DMS114 treated with DMSO at 0.1 percent for 48 hours (cell line): ENCODE measurements at regions not wholly inside any gene's neighbourhood (a gene's known extent, or its start where the extent isn't known, plus 50 kb on each side); places are given as distances from the start of the nearest gene placed in this dataset.
"Not testable (repeated sequence)": the region's sequence is repeated elsewhere in the genome, so short reads cannot be mapped to it uniquely, and the experiment has no call there.

ENCODE experiments used
- DNase-seq: peaks from one replicate; lab custom pipeline; 2025; ENCODE audit not compliant: unreplicated experiment; lab: John Stamatoyannopoulos, UW

DNA sequence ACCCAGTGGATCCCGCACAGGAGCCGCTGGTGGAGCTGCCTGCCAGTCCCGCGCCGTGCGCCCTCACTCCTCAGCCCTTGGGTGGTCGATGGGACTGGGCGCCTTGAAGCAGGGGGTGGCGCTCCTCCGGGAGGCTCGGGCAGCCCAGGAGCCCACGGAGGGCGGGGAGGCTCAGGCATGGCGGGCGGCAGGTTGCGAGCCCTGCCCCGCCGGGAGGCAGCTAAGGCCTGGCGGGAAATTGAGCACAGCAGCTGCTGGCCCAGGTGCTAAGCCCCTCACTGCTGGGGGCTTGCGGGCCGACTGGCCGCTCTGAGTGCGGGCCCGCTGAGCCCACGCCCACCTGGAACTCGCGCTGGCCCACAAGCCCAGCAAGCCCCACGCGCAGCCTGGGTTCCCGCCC is 127.1 kb upstream of the TMEM164 start:
- no peak for DNase-seq

DNA sequence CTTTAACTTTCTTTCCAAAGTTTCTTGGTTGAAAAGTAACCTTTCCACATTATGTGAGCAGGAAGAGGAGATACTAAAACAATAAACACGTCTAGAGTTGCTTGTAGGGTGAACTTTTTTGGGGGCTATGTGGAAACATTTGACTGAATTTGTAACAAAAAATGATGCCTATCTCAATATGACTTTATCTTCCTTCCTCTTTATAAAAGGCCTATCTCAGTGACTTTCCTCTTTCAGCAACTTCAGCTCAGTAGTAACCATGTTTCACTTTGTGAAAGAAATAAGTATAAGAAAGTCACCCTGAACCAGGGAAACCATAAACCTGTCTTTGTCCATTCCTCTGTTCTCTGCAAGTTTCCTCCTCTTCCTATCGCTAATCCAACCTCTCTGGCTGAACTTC is 124.7 kb upstream of the TMEM164 start:
- no peak for DNase-seq

DNA sequence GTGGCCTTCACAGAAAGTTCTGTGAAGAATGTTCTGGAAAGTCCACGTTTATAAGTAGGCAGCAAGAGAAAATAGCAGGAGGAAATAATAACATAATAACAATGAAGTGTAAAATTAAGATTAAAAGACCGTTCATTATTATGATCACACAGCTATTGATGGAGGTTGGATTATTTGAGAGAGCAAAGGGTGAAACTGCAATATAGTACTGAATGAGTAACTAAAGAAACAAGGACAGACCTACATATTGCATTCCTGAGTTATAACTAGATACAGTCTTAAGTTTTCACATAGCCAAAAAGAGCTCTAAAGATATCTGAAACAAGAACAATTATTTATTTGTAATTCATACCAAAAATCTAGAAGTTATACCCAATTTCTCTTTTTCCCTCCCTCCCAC is 122.9 kb upstream of the TMEM164 start:
- DNase-seq = no peak

DNA sequence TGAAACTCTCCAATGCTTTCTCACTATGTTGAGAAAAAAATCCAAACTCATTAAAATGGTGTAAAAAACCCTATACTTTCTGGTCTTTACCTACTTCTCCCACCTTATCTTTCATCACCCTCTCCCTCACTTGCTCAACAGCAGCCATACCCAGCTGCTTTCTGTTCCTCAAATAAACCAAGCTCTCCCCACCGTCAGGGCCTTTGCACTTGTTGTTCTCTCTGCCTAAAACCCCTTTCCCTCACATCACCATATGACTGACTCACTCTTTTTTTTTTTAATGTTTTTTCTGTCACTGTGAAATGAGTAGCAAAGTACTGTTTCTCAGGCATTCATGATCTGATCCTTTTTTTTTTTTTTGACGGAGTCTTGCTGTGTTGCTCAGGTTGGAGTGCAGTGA is 122.3 kb upstream of the TMEM164 start:
- DNase-seq = no peak

DNA sequence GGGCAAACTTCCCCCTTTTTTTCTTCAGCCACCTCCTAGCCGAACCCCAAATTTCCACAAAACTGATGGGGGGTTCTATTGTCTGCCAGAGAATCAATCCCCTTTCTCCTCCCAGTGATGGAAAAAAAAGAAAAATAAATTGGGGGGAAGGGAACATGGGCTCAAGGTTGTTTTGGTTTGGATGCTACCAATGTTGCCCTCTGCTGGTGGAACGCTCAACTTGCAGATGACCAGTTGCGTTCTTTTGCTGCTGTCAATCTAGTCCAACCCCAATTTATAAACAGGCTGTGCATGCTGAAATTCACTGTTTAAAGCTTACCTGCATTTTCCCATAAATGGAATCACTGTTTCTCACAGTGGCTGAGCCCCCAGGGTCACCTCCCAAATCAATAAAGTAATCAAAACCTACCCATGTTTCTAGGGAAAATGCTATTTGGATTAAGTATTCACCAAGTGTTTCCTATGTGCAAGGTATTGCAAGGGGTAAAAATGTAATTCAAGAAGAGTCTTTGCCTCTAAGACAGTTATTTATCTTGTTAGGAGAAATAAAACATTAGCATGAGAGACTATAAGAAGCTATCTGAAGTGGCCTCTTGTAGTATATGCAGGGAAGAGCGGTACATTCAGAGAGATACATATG is 116.7 kb upstream of the TMEM164 start:
- peak; percentile 27 for DNase-seq

DNA sequence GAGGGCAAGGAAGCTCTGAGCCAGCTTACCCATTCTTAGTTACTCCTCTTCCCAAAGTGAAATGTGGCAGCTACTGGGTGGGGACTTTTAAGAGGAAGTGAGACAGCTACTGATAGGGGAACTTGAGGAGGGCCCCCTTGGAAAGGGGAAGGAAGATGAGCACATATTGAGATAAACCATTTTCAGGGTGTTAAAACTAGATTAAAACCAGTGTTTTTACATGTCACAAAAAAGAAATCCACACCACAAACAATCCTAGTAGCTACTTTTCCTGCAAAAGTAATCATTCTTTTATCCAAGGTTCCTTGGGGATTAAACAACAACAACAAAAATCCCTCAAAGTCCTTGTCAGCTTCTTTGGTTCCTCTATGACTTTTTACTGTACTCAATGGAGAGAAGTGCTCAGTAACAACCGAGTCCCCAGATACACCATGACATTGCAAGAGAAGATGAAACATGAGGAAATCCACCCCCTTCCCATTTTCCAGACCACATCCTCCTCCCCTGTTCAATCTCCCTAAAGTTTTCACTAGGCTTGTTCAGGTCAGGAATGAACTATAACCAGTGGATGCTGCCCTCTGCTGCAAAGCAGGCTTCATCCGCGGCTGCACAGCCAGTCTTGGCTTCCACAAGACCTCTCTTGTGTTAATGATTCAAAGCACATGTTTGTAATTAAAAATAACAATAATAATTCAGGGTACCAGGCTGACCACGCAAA is 113.5 kb upstream of the TMEM164 start:
- no peak for DNase-seq

DNA sequence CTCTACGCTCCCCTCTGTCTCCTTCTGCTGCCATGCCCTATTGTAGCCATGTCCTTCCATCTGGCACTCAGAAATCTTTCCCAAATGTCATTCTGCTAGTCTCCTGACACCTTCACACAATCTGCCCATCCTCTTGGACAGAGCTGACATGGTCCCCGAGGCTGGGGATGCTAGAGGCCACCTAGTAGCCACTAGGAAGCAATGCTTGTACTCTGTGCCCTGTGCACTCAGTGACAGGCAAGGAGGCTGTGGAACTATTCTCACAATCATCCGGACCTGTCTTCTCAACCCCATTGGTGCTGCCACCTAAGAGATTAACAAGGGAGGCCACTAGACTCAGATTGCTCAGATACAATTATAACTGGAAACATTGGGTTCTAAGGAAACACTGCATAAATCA is 112.6 kb upstream of the TMEM164 start:
- DNase-seq = no peak

DNA sequence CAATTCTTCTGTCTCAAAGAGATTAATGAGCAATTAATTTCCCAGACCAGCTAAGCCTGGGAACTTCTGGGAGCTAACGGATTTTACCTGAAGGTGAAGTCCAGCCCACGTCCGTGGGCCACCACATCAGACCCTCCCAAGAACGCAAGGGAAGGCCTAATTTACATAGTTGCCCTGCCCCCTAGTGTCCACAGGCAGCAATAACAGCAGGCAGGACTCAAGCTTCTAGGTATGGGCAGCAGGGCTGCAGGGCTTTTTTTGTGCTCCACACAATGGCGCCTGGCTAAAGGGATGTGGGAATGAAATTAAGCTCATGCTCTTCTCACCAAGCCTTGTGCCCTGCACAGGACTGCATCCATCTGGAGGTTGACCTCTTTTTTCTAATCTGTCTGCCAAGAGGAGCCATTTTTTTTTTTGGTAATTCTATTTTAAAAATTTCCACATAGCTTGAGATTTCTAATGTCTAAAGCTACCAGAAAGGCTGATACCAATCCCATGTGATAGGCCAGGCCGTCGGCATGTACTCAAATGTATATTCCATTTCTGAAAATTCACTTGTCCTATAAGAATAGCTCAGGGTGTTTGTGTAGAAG is 111.9 kb upstream of the TMEM164 start:
- DNase-seq = peak; percentile 46

DNA sequence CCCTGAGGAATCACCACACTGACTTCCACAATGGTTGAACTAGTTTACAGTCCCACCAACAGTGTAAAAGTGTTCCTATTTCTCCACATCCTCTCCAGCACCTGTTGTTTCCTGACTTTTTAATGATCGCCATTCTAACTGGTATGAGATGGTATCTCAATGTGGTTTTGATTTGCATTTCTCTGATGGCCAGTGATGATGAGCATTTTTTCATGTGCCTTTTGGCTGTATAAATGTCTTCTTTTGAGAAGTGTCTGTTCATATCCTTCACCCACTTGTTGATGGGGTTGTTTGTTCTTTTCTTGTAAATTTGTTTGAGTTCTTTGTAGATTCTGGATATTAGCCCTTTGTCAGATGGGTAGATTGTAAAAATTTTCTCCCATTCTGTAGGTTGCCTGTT is 106.9 kb upstream of the TMEM164 start:
- DNase-seq = not testable (repeated sequence)

DNA sequence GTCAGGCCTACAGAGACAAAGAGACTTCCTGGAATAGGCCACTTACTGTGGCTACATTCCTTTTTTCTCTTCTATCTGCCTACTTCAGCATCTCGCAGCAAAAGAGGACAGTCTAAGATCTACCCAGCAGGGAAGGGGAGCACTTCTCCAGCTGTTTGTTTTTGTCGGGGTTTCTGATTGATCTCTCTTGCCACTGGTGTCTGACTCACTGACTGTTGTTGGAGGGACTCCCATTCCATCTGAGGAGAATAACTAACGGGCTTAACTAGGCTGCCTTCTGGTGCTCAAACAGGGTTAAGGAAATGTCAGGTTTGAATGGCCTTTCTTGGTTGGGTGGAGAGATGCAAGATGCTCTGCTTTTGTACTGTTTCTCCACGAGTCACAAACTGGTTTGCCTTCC is 100.2 kb upstream of the TMEM164 start:
- no peak for DNase-seq

DNA sequence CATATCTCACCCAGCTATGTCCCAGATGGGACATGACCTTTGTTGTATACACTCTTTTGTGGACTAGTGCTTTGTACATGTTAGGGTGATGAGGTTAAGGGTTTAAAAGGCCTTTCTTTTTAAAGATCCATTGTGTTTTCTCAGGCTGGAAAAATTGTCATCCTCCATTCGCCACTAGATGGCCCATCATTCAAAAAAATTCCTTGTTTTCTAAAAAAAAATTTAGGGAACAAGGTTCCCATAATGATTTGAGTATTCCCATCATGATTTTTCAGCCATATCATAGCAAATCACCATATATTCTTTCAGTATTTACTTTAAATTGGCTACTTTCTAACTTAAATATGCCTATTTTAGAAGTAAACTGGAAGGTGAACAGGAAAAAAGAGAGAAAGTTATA is 91.9 kb upstream of the TMEM164 start:
- DNase-seq = peak; percentile 3

DNA sequence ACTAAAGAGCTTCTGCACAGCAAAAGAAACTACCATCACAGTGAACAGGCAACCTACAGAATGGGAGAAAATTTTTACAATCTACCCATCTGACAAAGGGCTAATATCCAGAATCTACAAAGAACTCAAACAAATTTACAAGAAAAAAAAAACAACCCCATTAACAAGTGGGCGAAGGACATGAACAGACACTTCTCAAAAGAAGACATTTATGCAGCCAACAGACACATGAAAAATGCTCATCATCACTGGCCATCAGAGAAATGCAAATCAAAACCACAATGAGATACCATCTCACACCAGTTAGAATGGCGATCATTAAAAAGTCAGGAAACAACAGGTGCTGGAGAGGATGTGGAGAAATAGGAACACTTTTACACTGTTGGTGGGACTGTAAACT is 89.9 kb upstream of the TMEM164 start:
- not testable (repeated sequence) for DNase-seq

DNA sequence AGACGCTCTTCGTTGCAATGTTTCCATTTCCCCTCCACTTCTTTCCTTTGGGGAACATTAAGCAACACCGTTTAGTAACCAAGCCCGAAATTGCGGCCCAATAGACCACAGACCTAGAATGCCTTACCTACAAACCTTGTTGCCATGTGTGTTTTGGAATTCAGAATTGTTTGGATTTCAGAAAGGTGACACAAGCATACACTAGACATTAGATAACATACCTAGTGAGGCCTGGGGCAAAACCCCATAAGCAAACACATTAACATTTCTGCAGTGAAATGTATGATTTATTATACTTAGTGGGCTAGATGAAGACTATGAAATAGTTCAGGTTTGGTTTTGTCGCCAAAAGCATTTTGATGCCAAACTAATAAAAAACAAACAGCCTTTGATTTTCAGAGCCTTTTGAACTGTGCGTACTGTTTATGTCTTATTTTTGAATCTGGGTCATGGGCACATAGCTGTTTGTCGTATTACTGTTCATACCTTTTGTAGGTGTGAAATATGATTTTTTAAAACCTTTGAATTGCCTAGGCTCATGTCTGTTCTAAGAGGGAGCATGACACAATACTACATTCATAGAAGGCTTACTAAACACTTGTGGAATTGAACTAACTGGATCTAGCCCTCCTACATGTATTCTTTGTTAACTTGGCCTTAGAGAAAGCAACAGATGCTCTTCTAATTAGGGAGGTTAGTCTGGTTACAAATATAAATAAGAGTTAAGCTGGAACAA is 88.6 kb upstream of the TMEM164 start:
- no peak for DNase-seq

DNA sequence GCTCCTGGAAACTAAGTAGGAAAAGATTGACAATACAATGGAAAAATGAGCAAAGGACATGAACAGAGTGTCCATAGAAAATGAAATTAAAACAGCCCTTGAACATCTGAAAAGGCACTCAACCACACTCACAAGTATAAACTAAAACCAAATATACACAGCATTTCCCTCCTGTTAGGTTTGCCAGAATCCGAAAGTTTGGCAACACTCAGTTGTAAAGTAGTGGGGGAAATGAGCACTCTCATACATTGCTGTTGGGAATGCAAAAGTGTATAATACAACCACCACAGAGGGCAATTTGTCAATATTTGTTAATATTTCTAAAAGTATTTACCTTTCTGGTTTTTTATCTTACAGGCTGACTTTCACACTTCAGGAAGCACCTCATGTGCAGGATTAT is 84.2 kb upstream of the TMEM164 start:
- no peak for DNase-seq

DNA sequence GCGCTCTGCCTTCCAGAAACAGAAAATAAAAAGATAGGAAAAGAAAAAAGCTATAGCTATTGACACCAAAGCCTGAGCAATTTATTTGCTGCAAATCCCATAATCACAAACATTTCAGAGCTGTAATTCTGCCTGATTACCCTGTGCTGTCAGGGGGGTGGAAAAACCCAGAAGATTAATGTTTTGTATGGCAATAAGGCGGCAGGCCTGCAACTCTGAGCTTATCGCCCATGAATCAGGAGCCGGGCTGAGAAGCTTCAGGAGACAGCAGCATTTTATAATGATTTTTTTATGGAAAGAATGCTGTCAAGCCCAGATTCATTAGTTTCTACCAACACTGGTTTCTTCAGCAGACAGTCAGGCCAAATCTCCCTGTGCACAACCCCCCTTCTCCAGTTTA is 82.6 kb upstream of the TMEM164 start:
- no peak for DNase-seq

DNA sequence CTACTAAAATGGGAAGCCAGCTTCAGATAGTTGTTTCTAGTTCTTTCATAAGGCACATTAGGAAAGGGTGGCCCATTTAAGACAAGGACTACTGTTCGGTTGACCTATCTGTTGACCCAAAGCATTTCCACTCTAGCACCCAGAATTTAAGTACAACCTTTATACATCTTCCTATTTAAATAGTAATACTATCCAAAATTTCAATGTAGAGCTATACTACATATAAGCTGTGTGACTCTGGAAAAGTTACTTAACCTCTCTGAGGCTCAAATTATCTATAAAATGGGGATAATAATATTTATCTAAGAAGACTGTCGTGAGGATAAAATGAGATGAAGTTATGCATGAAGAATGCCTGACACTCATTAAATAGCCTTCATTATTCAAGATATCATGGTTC is 82.0 kb upstream of the TMEM164 start:
- no peak for DNase-seq

DNA sequence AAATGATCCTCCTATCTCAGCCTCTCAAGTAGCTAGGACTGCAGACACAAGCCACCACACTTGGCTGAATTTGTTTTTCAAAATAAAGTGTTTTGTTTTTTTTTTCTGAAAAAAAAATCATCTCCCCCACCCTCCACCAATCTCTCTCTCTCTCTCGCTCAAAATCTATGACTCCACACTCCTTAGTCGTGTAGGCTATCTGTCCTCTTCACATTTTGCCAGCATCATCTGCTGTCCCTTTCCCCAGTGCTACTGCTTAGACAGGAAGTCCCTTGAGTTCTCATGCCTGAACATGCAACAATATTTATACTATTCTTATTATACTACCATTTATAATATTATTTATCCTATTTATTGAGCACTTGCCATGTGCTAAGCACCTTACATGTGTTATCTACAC is 80.7 kb upstream of the TMEM164 start:
- DNase-seq = no peak

DNA sequence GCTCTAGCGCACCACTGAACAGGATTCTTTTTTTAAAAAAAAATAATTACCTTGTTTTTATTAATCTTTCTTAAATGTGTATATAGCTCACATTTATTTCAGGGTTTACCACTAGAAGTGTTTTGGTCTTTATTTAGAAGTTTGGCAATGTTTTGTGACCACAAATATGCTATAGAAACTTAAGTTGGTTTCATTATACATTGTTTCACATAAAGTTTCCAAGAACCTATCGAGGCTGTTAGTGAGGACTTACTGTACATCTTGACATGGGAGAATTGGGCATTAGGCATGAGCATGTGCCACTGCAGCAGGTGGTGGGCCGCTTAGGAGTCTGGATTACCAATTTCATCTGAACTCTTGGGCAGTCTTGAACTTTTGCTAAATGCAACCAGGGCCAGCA is 77.9 kb upstream of the TMEM164 start:
- DNase-seq = not testable (repeated sequence)

DNA sequence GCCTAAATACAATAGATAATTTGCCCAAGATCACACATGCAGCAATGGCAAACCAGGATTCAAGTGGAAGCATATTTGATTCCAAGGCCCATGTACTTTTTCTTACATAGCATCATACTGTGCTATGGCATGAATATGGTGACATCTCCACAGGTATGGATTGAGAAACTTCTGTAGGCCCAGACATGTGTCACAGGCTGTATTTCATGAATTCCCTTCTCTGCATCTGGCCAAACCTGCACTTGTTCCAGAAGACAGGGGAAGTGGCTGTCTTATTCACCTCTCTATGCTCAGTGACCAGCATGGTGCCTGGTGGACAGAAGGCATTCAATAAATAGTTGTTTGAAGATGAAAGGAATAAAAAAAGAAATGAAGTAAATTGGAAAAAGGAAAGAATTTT is 77.3 kb upstream of the TMEM164 start:
- no peak for DNase-seq

DNA sequence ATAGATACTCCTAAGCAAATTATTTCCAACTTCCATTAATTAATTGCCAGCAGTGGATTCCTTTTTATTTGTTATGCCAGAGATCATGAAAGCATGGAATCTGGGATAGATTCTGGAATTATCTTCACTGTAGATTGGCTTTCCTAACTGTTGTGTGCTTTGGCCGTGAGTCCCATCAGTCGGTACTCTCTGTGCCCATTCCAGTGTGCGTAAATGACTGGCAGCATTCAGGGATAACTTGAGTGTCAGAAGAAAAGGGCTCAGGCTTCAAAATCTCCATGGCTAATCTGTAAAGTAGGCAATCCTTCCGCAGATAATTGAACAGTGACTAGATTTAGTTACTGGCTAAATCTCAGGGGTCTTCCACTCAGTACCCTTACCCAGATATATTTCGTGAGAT is 76.8 kb upstream of the TMEM164 start:
- no peak for DNase-seq

DNA sequence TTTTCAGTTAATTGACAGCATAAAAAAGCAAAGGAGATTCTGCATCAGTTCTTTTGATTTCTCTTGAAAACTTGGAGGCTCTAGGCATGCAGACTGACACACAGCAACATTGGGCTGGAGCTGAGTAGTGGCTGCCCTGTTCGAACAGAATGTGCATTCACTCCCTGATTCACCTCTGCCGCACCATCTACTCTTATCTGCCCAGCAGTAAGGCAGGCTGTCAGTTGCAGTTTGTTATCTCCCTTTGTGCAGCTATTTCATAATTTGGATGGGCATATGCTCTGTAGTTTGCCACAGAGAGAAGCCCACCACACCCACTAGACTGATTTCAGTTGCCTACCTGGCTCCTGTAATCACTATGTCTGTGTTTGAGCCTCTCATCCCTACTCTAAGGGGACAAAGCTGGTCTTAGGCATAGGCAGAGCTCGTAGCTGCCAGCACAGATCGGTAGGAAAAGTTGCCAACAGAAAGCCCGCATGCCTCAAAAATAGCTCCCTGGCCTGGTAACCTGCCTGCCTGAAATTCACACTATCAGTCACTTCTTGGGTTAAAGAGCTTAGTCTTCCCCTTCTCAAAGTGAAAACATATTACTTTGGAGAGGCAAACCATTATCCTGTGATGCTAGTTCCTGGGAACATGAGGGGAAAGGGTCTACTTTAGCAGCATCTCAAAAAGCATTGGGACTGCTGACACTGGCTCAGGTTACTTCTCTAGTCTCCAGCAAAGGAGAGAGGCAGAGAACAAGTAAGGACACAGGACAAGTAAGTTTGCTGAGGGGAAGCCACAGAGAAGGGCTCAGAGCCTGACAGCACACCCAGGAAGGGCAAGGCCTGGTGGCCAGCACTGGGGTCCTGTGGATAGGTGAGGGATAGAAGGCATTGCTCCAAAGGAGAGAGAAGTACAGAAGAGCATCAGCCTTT is 75.9 kb upstream of the TMEM164 start:
- DNase-seq = no peak
